GM12892 (cell line): ENCODE measurements at regions not wholly inside any gene's neighbourhood (a gene's known extent, or its start where the extent isn't known, plus 50 kb on each side); places are given as distances from the start of the nearest gene placed in this dataset.
A peak's percentile ranks its signal among the peaks of the same experiment; 100 is the strongest.

Experiments used
- DNase-seq: peaks from one replicate; pipeline ENCODE4 v3.0.0; 2011; ENCODE audit not compliant: insufficient read length
- FAIRE-seq: peaks from 2 replicates; lab custom pipeline; 2011; peaks lifted over from hg19 to GRCh38; lab: Jason Lieb, UNC
- POLR2A ChIP-seq: IDR thresholded peaks from 2 replicates; pipeline ENCODE4 v1.6.1; 2011; ENCODE audit warnings: low read depth, low read length, control low read depth
- POLR2AphosphoS5 ChIP-seq: IDR thresholded peaks from 2 replicates; pipeline ENCODE4 v1.6.1; 2011; ENCODE audit warnings: low read depth, low read length, control low read depth
- TAF1 ChIP-seq: IDR thresholded peaks from 2 replicates; pipeline ENCODE4 v1.6.1; 2011; ENCODE audit warnings: low read depth, mild to moderate bottlenecking, control low read depth, low read length, borderline replicate concordance

- DNase-seq (no peak), FAIRE-seq (no peak)
- TF ChIP-seq POLR2AphosphoS5 (no peak), POLR2A (no peak), TAF1 (no peak)
Measured at GRCh38 chr14:89588016-89588415, 171.0 kb upstream of the FOXN3 start.

GRCh38 chr14:89587136-89587420, 170.0 kb upstream of the FOXN3 start:
- no peak for DNase-seq
- no peak for FAIRE-seq

GRCh38 chr14:89586258-89587135, 169.5 kb upstream of the FOXN3 start:
- DNase-seq (no peak), FAIRE-seq (peak; percentile 50)
- TF ChIP-seq POLR2AphosphoS5 (no peak), TAF1 (no peak), POLR2A (no peak)

More at GRCh38 chr14:89587136-89587420, 170.0 kb upstream of the FOXN3 start:
- no peak for TF ChIP-seq POLR2AphosphoS5
- TF ChIP-seq POLR2A: no peak
- no peak for TF ChIP-seq TAF1

- DNase-seq (no peak), FAIRE-seq (no peak)
- TF ChIP-seq POLR2A: no peak
- no peak for TF ChIP-seq POLR2AphosphoS5
- TF ChIP-seq TAF1: no peak
Measured at GRCh38 chr14:89578156-89578555, 161.1 kb upstream of the FOXN3 start.

- DNase-seq (no peak), FAIRE-seq (no peak)
Measured at GRCh38 chr14:89576960-89577359, 159.9 kb upstream of the FOXN3 start.

GRCh38 chr14:89576145-89576927, 159.3 kb upstream of the FOXN3 start:
- TF ChIP-seq POLR2AphosphoS5 (no peak), TAF1 (no peak)
- FAIRE-seq: no peak

More at GRCh38 chr14:89576960-89577359, 159.9 kb upstream of the FOXN3 start:
- no peak for TF ChIP-seq POLR2AphosphoS5
- no peak for TF ChIP-seq TAF1
- no peak for TF ChIP-seq POLR2A

GRCh38 chr14:89575386-89576061, 158.5 kb upstream of the FOXN3 start:
- DNase-seq: no peak
- no peak for FAIRE-seq
- TF ChIP-seq TAF1 (no peak), POLR2AphosphoS5 (no peak), POLR2A (no peak)

More at GRCh38 chr14:89576145-89576927, 159.3 kb upstream of the FOXN3 start:
- DNase-seq: no peak

GRCh38 chr14:89574420-89574819, 157.4 kb upstream of the FOXN3 start:
- FAIRE-seq: no peak
- no peak for TF ChIP-seq POLR2A
- no peak for TF ChIP-seq POLR2AphosphoS5
- TF ChIP-seq TAF1: no peak
- no peak for DNase-seq

GRCh38 chr14:89573399-89573657, 156.3 kb upstream of the FOXN3 start:
- FAIRE-seq (no peak), DNase-seq (no peak)
- TF ChIP-seq POLR2A (no peak), TAF1 (no peak), POLR2AphosphoS5 (no peak)

- no peak for FAIRE-seq
- TF ChIP-seq POLR2A: no peak
- TF ChIP-seq POLR2AphosphoS5: no peak
- DNase-seq: no peak
Measured at GRCh38 chr14:89572596-89573398, 155.8 kb upstream of the FOXN3 start.

GRCh38 chr14:89571491-89571890, 154.5 kb upstream of the FOXN3 start:
- DNase-seq: no peak
- no peak for FAIRE-seq
- TF ChIP-seq POLR2AphosphoS5 (no peak), TAF1 (no peak), POLR2A (no peak)
